GM10266 (cell line): ENCODE measurements at regions not wholly inside any gene's neighbourhood (a gene's known extent, or its start where the extent isn't known, plus 50 kb on each side); places are given as distances from the start of the nearest gene placed in this dataset.

Experiments used
- DNase-seq: peaks from one replicate; pipeline ENCODE4 v3.0.0; 2012; ENCODE audit errors: extremely low spot score
- TF ChIP-seq, protein P1 (sequence below): IDR thresholded peaks from 2 replicates; pipeline ENCODE4 v1.5.1; 2012; ENCODE audit warnings: mild to moderate bottlenecking, low read depth; ENCODE audit not compliant: control insufficient read depth, insufficient read depth; ENCODE audit errors: missing control alignments

DNA sequence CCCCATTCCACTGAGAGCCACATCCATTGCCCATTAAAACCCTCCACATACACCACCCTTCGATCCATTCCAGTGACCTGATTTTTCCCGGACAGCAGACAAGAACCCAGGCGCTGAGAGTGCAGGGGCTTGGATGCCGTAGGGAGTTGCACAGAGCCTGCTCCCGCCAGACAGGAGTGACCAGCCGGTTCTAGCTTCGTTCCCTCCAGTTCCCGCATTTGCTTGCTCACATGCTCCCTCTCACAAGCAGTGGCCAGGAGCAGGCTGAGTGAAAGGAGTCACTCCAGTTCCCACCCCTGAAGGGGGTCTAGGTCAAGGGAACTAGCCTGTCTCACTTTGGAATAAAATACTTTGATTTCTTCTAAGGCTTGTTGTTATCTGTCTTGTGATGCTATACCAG is 119.5 kb downstream of the SKIDA1 start:
- TF ChIP-seq, protein P1, sequence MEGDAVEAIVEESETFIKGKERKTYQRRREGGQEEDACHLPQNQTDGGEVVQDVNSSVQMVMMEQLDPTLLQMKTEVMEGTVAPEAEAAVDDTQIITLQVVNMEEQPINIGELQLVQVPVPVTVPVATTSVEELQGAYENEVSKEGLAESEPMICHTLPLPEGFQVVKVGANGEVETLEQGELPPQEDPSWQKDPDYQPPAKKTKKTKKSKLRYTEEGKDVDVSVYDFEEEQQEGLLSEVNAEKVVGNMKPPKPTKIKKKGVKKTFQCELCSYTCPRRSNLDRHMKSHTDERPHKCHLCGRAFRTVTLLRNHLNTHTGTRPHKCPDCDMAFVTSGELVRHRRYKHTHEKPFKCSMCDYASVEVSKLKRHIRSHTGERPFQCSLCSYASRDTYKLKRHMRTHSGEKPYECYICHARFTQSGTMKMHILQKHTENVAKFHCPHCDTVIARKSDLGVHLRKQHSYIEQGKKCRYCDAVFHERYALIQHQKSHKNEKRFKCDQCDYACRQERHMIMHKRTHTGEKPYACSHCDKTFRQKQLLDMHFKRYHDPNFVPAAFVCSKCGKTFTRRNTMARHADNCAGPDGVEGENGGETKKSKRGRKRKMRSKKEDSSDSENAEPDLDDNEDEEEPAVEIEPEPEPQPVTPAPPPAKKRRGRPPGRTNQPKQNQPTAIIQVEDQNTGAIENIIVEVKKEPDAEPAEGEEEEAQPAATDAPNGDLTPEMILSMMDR = no peak
- no peak for DNase-seq

DNA sequence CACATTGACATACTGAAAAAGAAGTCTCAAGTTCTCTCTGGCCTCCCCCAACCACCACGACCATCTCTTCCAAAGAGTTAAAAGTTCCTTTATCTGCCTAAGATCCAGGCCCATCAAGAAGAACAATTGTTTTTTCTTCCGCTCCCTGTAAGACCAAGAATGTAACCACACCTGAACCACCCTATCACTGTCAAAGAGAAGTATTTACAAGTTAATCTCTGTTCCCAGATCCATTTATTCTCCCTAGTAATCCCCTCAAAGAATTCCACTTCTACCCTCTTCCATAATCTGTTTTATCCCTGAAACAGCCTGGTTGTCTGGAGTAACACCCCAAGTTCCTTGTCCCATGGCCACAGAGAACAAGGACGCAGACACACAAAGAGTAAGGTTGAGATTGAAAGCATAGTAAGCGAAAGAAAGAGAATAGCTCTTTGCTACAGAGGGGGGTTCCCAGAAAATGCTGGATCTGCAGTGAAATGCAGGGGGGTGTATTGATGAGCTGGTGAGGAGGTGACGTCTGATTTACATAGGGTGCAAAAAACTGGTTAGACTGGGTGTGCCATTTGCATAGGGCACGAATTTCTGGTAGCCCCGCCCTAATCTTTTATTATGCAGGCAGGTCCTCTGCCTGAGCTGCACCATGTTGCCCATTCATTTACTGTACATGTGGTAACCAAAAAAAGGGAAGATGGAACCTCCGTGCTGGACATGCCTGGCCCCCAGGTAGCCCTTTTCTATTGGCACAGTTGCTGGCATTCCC is 122.0 kb downstream of the SKIDA1 start:
- TF ChIP-seq, protein P1 = no peak
- DNase-seq = no peak

DNA sequence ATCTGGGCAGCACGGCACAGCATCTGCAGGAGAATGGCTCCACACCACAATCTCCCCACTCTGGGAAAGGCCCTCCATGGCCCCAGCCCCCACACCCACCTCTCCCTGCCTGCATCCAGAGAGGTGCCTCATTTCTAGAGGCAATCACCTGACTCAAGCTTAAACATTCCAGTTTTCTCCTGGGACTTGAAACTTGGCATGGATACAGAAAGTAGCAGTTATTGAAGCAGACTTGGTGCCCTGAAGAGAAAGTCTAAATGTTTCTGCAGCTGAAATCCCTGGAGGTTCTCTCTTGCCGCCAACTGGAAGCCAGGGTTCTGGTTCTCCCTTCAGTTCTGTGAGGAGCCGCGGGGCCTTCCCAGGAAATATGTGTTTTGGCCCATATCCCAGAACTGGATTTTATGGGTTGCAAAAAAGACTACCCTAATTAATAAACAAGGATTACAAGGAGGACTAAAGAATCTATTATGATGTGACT is 122.8 kb downstream of the SKIDA1 start:
- TF ChIP-seq, protein P1 = no peak
- DNase-seq = no peak

DNA sequence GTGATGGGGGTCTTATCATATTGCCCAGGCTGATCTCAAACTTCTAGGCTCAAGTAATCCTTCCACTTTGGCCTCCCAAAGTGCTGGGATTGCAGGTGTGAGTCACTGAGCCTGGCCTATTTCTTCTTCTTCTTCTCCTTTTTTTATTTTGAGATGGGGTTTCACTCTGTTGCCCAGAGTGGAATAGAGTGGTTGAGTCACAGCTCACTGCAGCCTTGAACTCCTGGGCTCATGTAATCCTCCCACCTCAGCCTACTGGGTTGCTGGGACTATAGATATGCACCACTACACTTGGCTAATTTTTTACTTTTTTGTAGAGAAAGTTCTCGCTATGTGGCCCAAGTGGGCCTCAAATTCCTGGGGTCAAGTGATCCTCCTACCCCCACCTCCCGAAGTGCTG is 124.3 kb downstream of the SKIDA1 start:
- no peak for DNase-seq
- TF ChIP-seq, protein P1 = no peak

DNA sequence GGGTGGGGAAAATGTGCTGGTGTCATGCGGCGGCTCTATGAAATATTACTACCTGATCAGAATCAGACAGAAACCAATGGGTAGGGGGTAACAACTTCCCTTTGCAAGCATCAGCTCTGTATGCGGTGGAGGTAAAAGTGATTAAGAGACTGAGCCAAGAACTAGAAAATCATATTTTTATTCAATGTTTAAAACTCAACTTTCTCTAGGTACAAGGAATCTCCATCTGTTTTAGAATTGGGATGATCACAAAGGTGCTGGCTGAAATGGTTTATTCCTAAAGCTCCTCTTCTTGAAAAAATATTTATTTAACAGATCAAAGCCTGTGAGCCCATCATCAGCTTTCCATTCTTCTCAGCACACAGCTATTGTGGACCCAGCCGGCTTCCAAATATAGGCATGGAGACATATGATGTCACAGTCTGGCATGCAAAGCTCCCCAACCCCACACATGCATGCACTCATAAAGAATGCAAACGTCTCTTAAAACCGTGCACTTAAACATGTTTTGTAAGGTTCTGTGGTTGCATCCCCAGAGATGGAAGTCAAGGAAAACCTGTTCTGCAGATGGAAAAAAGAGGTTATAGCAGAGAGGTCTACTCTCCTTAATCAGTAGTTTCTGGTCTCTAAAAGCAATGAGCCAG is 126.0 kb downstream of the SKIDA1 start:
- no peak for DNase-seq
- TF ChIP-seq, protein P1 = no peak

DNA sequence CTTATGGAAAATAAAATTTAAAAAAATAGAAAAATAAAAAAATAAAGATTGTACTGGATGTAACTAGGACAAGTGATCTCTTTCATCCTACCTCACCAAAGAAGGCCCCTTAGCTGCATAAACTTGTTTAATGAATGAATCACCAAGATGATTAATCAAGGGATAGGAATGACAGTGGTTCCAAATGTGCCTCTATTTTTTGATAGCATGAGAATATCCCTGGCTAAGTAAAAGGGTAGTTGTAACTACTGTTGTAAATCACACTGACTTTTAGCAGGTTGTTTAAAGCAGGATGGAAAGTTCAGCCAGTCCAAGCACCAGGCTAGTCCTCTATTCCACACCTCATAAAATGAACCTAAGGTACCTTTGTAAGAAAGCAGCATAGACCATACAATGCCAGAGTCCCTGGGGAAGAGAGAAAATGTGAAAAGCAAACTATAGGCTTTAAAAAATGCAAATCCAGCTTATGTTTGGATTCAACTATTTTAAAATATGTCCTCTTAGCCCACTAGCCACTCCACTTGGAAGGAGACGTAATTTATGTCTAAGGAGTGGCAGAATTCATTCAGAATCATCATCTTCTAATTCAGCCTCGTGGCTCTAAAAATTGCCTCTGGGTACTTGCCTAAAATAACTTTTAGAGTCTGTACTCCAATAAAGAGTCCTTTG is 126.8 kb downstream of the SKIDA1 start:
- no peak for DNase-seq
- TF ChIP-seq, protein P1 = no peak

DNA sequence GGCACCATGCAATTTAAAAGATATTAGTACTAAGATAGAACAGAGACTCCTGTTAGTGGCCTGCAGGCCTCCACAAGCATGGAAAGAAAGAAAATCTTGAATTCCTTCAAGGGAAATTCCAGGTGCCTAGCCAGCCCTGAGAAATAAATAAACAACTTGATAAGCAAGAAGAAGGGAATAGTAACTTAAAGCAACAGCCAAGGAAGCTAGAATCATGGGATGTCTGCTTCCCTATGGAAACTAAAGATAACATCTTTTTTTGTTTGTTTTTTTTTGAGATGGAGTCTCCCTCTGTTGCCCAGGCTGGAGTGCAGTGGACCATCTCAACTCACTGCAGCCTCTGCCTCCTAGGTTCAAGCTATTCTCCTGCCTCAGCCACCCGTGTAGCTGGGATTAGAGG is 128.6 kb downstream of the SKIDA1 start:
- DNase-seq = no peak
- TF ChIP-seq, protein P1 = no peak
